ENCODE measurements at regions not wholly inside any gene's neighbourhood (a gene's known extent, or its start where the extent isn't known, plus 50 kb on each side); places are given as distances from the start of the nearest gene placed in this dataset.

DNA sequence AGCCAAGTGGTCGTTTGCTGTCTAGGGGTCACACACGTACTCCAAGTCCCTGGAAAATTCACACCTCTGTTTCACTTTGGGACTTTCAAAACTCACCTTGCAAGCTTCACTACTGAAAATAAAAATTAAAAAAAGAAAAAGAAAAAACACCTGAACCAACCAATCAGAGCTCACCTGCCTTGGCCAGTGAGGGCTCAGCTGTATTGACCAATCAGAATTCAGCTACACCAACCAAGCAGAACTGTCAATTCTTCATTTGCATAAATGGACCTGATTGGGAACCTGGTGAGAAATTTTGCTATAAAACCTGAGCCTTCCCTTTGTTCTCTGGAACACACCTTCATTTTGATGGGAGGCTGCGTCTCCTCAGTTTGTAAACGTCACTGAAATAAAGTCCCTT lies 176.4 kb downstream of the TTC32 start:
- Histone ChIP-seq H3K4me1 (peaks cover 0 to 13% (median 0%) of the 10 kb centered on the region in 9 donors), H3K4me3 (no peak overlapping the region), H3K27me3 (no peaks in the 10 kb centered on the region), H3K27ac (no peak overlapping the region), H3K36me3 (no peaks in the 10 kb centered on the region), H3K9me3 (no peaks in the 10 kb centered on the region)
- DNase-seq (no peak), ATAC-seq (no peak)
- intact Hi-C loops (cut with DNase I) = no loop called here
- WGBS, 2 donors = 71 to 73% methylated on average over 4 of the region's 4 CpGs
- TF ChIP-seq, protein P1, sequence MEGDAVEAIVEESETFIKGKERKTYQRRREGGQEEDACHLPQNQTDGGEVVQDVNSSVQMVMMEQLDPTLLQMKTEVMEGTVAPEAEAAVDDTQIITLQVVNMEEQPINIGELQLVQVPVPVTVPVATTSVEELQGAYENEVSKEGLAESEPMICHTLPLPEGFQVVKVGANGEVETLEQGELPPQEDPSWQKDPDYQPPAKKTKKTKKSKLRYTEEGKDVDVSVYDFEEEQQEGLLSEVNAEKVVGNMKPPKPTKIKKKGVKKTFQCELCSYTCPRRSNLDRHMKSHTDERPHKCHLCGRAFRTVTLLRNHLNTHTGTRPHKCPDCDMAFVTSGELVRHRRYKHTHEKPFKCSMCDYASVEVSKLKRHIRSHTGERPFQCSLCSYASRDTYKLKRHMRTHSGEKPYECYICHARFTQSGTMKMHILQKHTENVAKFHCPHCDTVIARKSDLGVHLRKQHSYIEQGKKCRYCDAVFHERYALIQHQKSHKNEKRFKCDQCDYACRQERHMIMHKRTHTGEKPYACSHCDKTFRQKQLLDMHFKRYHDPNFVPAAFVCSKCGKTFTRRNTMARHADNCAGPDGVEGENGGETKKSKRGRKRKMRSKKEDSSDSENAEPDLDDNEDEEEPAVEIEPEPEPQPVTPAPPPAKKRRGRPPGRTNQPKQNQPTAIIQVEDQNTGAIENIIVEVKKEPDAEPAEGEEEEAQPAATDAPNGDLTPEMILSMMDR (IDR thresholded peaks at IDR 0.05) = no peak

DNA sequence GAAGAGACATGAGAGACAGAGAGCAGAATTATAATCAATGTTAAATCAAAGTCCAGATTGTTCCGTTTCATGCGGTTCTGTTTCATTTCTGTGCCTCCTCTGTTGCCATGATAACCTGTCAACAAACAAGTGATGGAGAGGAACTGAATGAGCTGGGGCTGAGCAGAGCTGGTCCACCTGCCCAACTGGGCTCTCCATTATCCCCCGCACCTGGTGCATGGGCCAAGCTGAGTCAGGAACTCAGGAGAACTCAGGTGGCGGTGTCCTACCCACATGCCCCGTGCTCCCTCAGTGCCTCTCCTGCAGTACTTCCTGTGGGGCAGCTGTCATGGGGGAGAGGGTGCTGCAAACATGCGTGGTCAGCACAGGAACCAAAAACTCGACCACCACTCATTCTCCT lies 178.8 kb downstream of the TTC32 start:
- Histone ChIP-seq H3K9me3 (no peaks in the 10 kb centered on the region), H3K4me3 (no peak overlapping the region), H3K4me1 (peaks cover 0 to 13% (median 0%) of the 10 kb centered on the region in 9 donors), H3K27me3 (no peaks in the 10 kb centered on the region), H3K27ac (no peak overlapping the region), H3K36me3 (no peaks in the 10 kb centered on the region)
- ATAC-seq (peak in 2 of 8 donors; percentile 28 to 37), DNase-seq (no peak)
- WGBS, 2 donors = 67 to 81% methylated on average over 7 of the region's 7 CpGs
- intact Hi-C loops (cut with DNase I) = no loop called here
- TF ChIP-seq, protein P1 (IDR thresholded peaks at IDR 0.05) = no peak

DNA sequence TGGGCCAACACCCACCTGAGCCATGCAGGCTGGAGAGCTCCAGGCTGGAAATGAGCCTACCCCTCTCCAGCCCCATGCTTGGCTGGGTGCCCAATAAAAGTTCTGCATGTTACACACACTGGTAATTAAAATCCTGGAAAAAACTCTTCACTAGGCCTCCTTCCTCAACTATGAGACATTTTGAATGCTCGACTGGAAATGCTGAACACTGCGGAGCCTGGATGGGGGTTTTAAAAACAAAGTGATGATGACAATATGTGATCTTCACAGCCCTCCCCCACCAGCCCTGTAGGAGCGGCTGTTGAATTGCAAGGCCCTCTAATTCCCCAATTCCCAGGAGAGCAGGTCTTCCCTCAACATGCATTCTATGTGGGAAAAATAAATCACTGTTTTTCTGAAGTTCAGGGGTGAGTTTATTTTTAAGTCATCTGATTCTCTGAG lies 179.2 kb downstream of the TTC32 start:
- WGBS, 2 donors = 45 to 61% methylated on average over 3 of the region's 3 CpGs

DNA sequence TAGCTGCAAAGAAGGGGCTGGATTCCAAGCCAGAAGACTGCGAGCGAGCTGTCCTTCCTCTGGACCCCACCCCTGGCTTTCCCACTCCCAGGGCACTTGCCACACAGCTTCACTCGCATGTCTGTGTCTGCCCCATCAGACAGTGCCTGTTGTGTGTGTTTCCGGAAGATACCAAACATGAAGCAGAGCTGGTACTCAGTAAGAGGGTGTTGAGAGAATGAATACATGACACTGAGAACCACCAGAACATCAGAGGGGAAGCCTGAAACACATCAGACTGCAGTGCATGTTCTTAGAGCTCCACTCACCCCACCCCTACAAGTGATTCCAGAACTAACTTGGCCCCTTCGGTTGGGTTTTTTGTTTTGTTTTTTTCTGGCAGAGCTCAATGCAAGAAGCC lies 181.5 kb downstream of the TTC32 start:
- DNase-seq (no peak), ATAC-seq (peak in 1 of 8 donors; percentile 54)
- WGBS, 2 donors = 71 to 72% methylated on average over 5 of the region's 5 CpGs
- H3K9me3 ChIP-seq = no peaks in the 10 kb centered on the region
- H3K27me3 ChIP-seq = no peaks in the 10 kb centered on the region
- H3K4me1 ChIP-seq = peaks cover 0 to 13% (median 0%) of the 10 kb centered on the region in 9 donors
- H3K4me3 ChIP-seq = no peak overlapping the region
- no peaks in the 10 kb centered on the region for H3K36me3 ChIP-seq
- TF ChIP-seq, protein P1 (IDR thresholded peaks at IDR 0.05) = no peak
- intact Hi-C loops (cut with DNase I) = no loop called here
- H3K27ac ChIP-seq = no peak overlapping the region

More for the DNA sequence above, 179.2 kb downstream of the TTC32 start:
- no peak overlapping the region for H3K27ac ChIP-seq
- no peaks in the 10 kb centered on the region for H3K36me3 ChIP-seq
- TF ChIP-seq, protein P1 (IDR thresholded peaks at IDR 0.05) = no peak
- peaks cover 0 to 13% (median 0%) of the 10 kb centered on the region in 9 donors for H3K4me1 ChIP-seq
- H3K27me3 ChIP-seq = no peaks in the 10 kb centered on the region
- intact Hi-C loops (cut with DNase I) = no loop called here
- peak in 5 of 8 donors; percentile 11 to 61 (median 37) for ATAC-seq
- no peak overlapping the region for H3K4me3 ChIP-seq
- DNase-seq = peak in 1 of 2 donors; percentile 21
- H3K9me3 ChIP-seq = no peaks in the 10 kb centered on the region
